Upper lobe of left lung (tissue), 4 donors: ENCODE measurements at regions not wholly inside any gene's neighbourhood (a gene's known extent, or its start where the extent isn't known, plus 50 kb on each side); places are given as distances from the start of the nearest gene placed in this dataset.

Source experiments
- CTCF ChIP-seq, 6 experiments: fragments of 450-650 bp in 4 of 6; fragments of 200-600 bp in 2 of 6; sonication (generic) in 2 of 6; IDR thresholded peaks; one replicate each; pipeline ENCODE4 v1.5.1; 2016 to 2019; ENCODE audit warnings: antibody characterized with exemption in 6 of 6
- EP300 ChIP-seq, 4 donors: sonication (generic); formaldehyde crosslinking; IDR thresholded peaks; one replicate each; pipeline ENCODE4 v1.5.1; 2017; ENCODE audit warnings: antibody characterized with exemption in 4 of 4, control low read depth in 2 of 4
- POLR2A ChIP-seq, 4 donors: fragments of 450-650 bp; IDR thresholded peaks; one replicate each; pipeline ENCODE4 v1.5.1; 2016 to 2017; ENCODE audit warnings: antibody characterized with exemption in 4 of 4, mild to moderate bottlenecking in 2 of 4
- POLR2AphosphoS5 ChIP-seq, 2 donors: sonication (generic); formaldehyde crosslinking; IDR thresholded peaks; one replicate each; pipeline ENCODE4 v1.5.1; 2017; ENCODE audit warnings: antibody characterized with exemption in 2 of 2

- TF ChIP-seq CTCF (IDR thresholded peaks at IDR 0.05) = no peak
- TF ChIP-seq EP300 (IDR thresholded peaks at IDR 0.05) = no peak
- no peak for TF ChIP-seq POLR2A (IDR thresholded peaks at IDR 0.05)
- no peak for TF ChIP-seq POLR2AphosphoS5 (IDR thresholded peaks at IDR 0.05)
Measured at GRCh38 chr5:165642366-165642765, 2136.9 kb downstream of the MAT2B start.
